Prostate gland (tissue), 2 donors: ENCODE measurements at regions not wholly inside any gene's neighbourhood (a gene's known extent, or its start where the extent isn't known, plus 50 kb on each side); places are given as distances from the start of the nearest gene placed in this dataset.

Source experiments
- CTCF ChIP-seq, 4 experiments: fragments of 200-600 bp in 2 of 4; fragments of 450-650 bp in 2 of 4; sonication (generic) in 2 of 4; IDR thresholded peaks; 1 replicate in 3 of 4; 2 replicates in 1 of 4; pipeline ENCODE4 v1.5.1; 2016 to 2019; ENCODE audit warnings: antibody characterized with exemption in 4 of 4, mild to moderate bottlenecking in 2 of 4, moderate library complexity in 2 of 4
- POLR2A ChIP-seq: fragments of 450-650 bp; IDR thresholded peaks from one replicate; pipeline ENCODE4 v1.6.1; 2016; ENCODE audit warnings: antibody characterized with exemption, mild to moderate bottlenecking
- POLR2AphosphoS5 ChIP-seq: sonication (generic); formaldehyde crosslinking; IDR thresholded peaks from one replicate; pipeline ENCODE4 v1.6.1; 2017; ENCODE audit warnings: antibody characterized with exemption

- TF ChIP-seq POLR2A, result no peak
- TF ChIP-seq CTCF (IDR thresholded peaks at IDR 0.05), result no peak
- TF ChIP-seq POLR2AphosphoS5, result no peak
Measured at GRCh38 chr18:14937271-14937670, 189.3 kb downstream of the ANKRD30B start.
